Endodermal cell (in vitro differentiated cells): ENCODE measurements at regions not wholly inside any gene's neighbourhood (a gene's known extent, or its start where the extent isn't known, plus 50 kb on each side); places are given as distances from the start of the nearest gene placed in this dataset.

Source experiments
- DNase-seq: peaks from one replicate; pipeline ENCODE4 v3.0.0-alpha.2; 2017
- H3K27ac ChIP-seq: 2 replicates; pipeline ENCODE4 v1.5.1; 2013; ENCODE audit warnings: mild to moderate bottlenecking, low read depth, low read length, moderate library complexity
- H3K27me3 ChIP-seq: 2 replicates; pipeline ENCODE4 v1.6.1; 2013; ENCODE audit warnings: mild to moderate bottlenecking, low read length, moderate library complexity; ENCODE audit not compliant: insufficient read depth, control insufficient read depth, poor library complexity, severe bottlenecking
- H3K36me3 ChIP-seq: 2 replicates; pipeline ENCODE4 v1.7.0; 2013; ENCODE audit warnings: mild to moderate bottlenecking, low read length, moderate library complexity; ENCODE audit not compliant: control insufficient read depth, insufficient read depth
- H3K4me1 ChIP-seq: one replicate; pipeline ENCODE4 v1.7.0; 2013; ENCODE audit warnings: low read length; ENCODE audit not compliant: control insufficient read depth, insufficient read depth
- H3K4me3 ChIP-seq: 2 replicates; pipeline ENCODE4 v1.5.1; 2013; ENCODE audit warnings: mild to moderate bottlenecking, low read length, moderate library complexity
- H3K9ac ChIP-seq: 2 replicates; pipeline ENCODE4 v1.6.1; 2013; ENCODE audit warnings: mild to moderate bottlenecking, low read length, moderate library complexity; ENCODE audit not compliant: poor library complexity, severe bottlenecking; ENCODE audit errors: extremely low read depth
- H3K9me3 ChIP-seq: 2 replicates; pipeline ENCODE4 v1.6.1; 2013; ENCODE audit warnings: mild to moderate bottlenecking, low read length, moderate library complexity; ENCODE audit not compliant: control insufficient read depth
- H3K27ac Mint-ChIP-seq: 2 replicates; pipeline ENCODE4 v1.8.0; 2020; ENCODE audit warnings: mixed read lengths
- H3K27me3 Mint-ChIP-seq: 2 replicates; pipeline ENCODE4 v1.8.0; 2021; ENCODE audit warnings: mild to moderate bottlenecking, mixed read lengths; ENCODE audit not compliant: insufficient read depth
- H3K36me3 Mint-ChIP-seq: 2 replicates; pipeline ENCODE4 v1.8.0; 2020; ENCODE audit warnings: low read depth, mixed read lengths
- H3K4me1 Mint-ChIP-seq: 2 replicates; pipeline ENCODE4 v1.8.0; 2020; ENCODE audit warnings: mixed read lengths
- H3K4me3 Mint-ChIP-seq: 2 replicates; pipeline ENCODE4 v1.8.0; 2020; ENCODE audit warnings: mild to moderate bottlenecking, moderate library complexity, mixed read lengths
- H3K9me3 Mint-ChIP-seq: 2 replicates; pipeline ENCODE4 v1.8.0; 2020; ENCODE audit warnings: mild to moderate bottlenecking, mixed read lengths
- CTCF ChIP-seq: fragments of 200-600 bp; sonication (generic); conservative IDR thresholded peaks from 2 replicates; pipeline ENCODE4 v1.5.0; 2021; ENCODE audit warnings: antibody characterized with exemption, mild to moderate bottlenecking
- WGBS, 2 experiments: methylation state at CpG; one replicate each; pipeline versions ENCODE4 v1.1.5 to v1.1.7; 2013; ENCODE audit warnings: missing lambda C conversion rate in 2 of 2, mixed read lengths in 1 of 2; ENCODE audit not compliant: insufficient coverage in 1 of 2, insufficient read length in 1 of 2; 5-methylcytosine and 5-hydroxymethylcytosine counted together

GRCh38 chr3:83092521-83093221 lies 1331.2 kb upstream of the GBE1 start:
- TF ChIP-seq CTCF, result no peak
- no peaks in the 10 kb centered on the region for H3K9me3 Mint-ChIP-seq
- H3K36me3 Mint-ChIP-seq, result no peaks in the 10 kb centered on the region
- H3K9me3 ChIP-seq, result no peaks in the 10 kb centered on the region
- H3K27me3 ChIP-seq, result no peaks in the 10 kb centered on the region
- H3K9ac ChIP-seq, result no peak overlapping the region
- DNase-seq, result no peak
- H3K4me1 ChIP-seq, result no peaks in the 10 kb centered on the region
- no peak overlapping the region for H3K4me3 ChIP-seq
- no peak overlapping the region for H3K27ac ChIP-seq
- H3K4me3 Mint-ChIP-seq, result no peak overlapping the region
- H3K27me3 Mint-ChIP-seq, result no peaks in the 10 kb centered on the region
- 93 to 94% methylated on average over 2 of the region's 2 CpGs for WGBS, 2 experiments
- no peak overlapping the region for H3K27ac Mint-ChIP-seq
- H3K4me1 Mint-ChIP-seq, result no peaks in the 10 kb centered on the region
- H3K36me3 ChIP-seq, result no peaks in the 10 kb centered on the region

DNA sequence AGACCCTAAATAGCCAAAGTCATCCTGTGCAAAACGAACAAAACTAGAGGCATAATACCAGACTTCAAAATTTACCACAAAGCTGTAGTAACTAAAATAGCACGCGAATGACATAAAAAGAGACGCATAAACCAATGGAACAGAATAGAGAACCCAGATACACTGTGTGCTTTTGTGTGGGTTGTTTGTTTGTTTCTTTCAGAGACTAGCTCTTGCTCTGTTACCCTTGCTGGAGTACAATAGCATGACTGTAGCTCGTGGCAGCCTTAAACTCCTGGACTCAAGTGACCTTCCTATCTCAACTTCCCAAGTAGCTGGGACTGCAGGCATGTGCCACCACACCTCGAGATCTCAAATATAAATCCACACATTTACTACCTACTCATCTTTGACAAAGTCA lies 1314.6 kb upstream of the GBE1 start:
- no peaks in the 10 kb centered on the region for H3K36me3 ChIP-seq
- Mint-ChIP-seq H3K36me3 (no peaks in the 10 kb centered on the region), H3K27me3 (no peaks in the 10 kb centered on the region), H3K27ac (no peak overlapping the region), H3K9me3 (no peaks in the 10 kb centered on the region), H3K4me3 (no peak overlapping the region), H3K4me1 (no peaks in the 10 kb centered on the region)
- H3K27ac ChIP-seq, result no peak overlapping the region
- no peaks in the 10 kb centered on the region for H3K9me3 ChIP-seq
- 89 to 93% methylated on average over 4 to 6 of the region's 6 CpGs for WGBS, 2 experiments
- no peak overlapping the region for H3K9ac ChIP-seq
- no peak for TF ChIP-seq CTCF
- H3K27me3 ChIP-seq, result no peaks in the 10 kb centered on the region
- no peak overlapping the region for H3K4me3 ChIP-seq
- no peak for DNase-seq
- H3K4me1 ChIP-seq, result no peaks in the 10 kb centered on the region

DNA sequence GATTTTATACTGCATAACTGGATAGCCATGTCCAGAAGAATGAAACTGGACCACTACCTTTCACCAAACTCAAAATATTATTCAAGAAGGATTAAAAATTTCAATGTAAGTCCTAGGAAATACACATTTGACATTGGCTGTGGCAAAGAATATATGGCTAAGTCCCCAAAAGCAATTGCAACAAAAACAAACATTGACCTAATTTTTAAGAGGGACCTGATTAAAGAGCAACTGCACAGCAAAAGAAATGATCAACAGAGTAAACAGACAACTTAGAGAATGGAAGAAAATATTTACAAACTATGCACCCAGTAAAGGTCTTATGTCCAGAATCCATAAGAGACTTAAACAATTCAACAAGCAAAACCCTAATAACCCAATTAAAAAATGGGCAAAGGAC lies 1313.0 kb upstream of the GBE1 start:
- Mint-ChIP-seq H3K4me3 (no peak overlapping the region), H3K36me3 (no peaks in the 10 kb centered on the region), H3K27ac (no peak overlapping the region), H3K27me3 (no peaks in the 10 kb centered on the region), H3K4me1 (no peaks in the 10 kb centered on the region), H3K9me3 (no peaks in the 10 kb centered on the region)
- no peak for DNase-seq
- Histone ChIP-seq H3K4me1 (no peaks in the 10 kb centered on the region), H3K27me3 (no peaks in the 10 kb centered on the region), H3K9ac (no peak overlapping the region), H3K9me3 (no peaks in the 10 kb centered on the region), H3K27ac (no peak overlapping the region), H3K36me3 (no peaks in the 10 kb centered on the region), H3K4me3 (no peak overlapping the region)
- no peak for TF ChIP-seq CTCF
